ENCODE measurements at regions not wholly inside any gene's neighbourhood (a gene's known extent, or its start where the extent isn't known, plus 50 kb on each side); places are given as distances from the start of the nearest gene placed in this dataset.

GRCh38 chrX:21126661-21127060 is 247.6 kb upstream of the CNKSR2 start:
- ChIA-PET CTCF (no interaction called here), POLR2A (no interaction called here)
- TF ChIP-seq FOXK2 (IDR thresholded peaks at IDR 0.05) = no peak
- TF ChIP-seq FOXA1 (IDR thresholded peaks at IDR 0.05) = no peak
- DNase-seq (ENCODE audit: extremely low spot score) = no peak

- ChIA-PET CTCF (no interaction called here), POLR2A (no interaction called here)
- TF ChIP-seq L3MBTL2 (conservative IDR thresholded peaks at IDR 0.05) (no peak), SP1 (IDR thresholded peaks at IDR 0.05) (no peak), HDGF (IDR thresholded peaks at IDR 0.05; ENCODE audit: borderline replicate concordance) (no peak), FOXA1 (IDR thresholded peaks at IDR 0.05) (no peak), ARNT (IDR thresholded peaks at IDR 0.05) (no peak), FOXM1 (IDR thresholded peaks at IDR 0.05; ENCODE audit: borderline replicate concordance) (no peak), LEF1 (IDR thresholded peaks at IDR 0.05; ENCODE audit: borderline replicate concordance) (no peak), SUZ12 (IDR thresholded peaks at IDR 0.05) (no peak), ZNF384 (IDR thresholded peaks at IDR 0.05) (no peak)
- DNase-seq (ENCODE audit: extremely low spot score) = no peak
Measured at GRCh38 chrX:21131346-21131745, 242.9 kb upstream of the CNKSR2 start.

GRCh38 chrX:21131786-21132185 is 242.4 kb upstream of the CNKSR2 start:
- POLR2A ChIA-PET = no interaction called here
- DNase-seq (ENCODE audit: extremely low spot score) = no peak
- CTCF ChIA-PET = no interaction called here
- TF ChIP-seq FOXK2 (IDR thresholded peaks at IDR 0.05) (no peak), FOXA1 (IDR thresholded peaks at IDR 0.05) (no peak), CTBP1 (IDR thresholded peaks at IDR 0.05; ENCODE audit: borderline replicate concordance) (no peak), BHLHE40 (IDR thresholded peaks at IDR 0.05; ENCODE audit: borderline replicate concordance) (no peak), TARDBP (IDR thresholded peaks at IDR 0.05) (no peak), ARNT (IDR thresholded peaks at IDR 0.05) (no peak)
- TF ChIP-seq, protein P1, sequence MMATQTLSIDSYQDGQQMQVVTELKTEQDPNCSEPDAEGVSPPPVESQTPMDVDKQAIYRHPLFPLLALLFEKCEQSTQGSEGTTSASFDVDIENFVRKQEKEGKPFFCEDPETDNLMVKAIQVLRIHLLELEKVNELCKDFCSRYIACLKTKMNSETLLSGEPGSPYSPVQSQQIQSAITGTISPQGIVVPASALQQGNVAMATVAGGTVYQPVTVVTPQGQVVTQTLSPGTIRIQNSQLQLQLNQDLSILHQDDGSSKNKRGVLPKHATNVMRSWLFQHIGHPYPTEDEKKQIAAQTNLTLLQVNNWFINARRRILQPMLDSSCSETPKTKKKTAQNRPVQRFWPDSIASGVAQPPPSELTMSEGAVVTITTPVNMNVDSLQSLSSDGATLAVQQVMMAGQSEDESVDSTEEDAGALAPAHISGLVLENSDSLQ (IDR thresholded peaks at IDR 0.05) = no peak

- TF ChIP-seq FOXA1 (IDR thresholded peaks at IDR 0.05) = no peak
- TF ChIP-seq CTBP1 (IDR thresholded peaks at IDR 0.05; ENCODE audit: borderline replicate concordance) = no peak
- TF ChIP-seq ELF4 (IDR thresholded peaks at IDR 0.05) = no peak
- no peak for TF ChIP-seq BHLHE40 (IDR thresholded peaks at IDR 0.05; ENCODE audit: borderline replicate concordance)
- no peak for TF ChIP-seq FOXM1 (IDR thresholded peaks at IDR 0.05; ENCODE audit: borderline replicate concordance)
- TF ChIP-seq LEF1 (IDR thresholded peaks at IDR 0.05; ENCODE audit: borderline replicate concordance) = no peak
- TF ChIP-seq FOXK2 (IDR thresholded peaks at IDR 0.05) = no peak
- no peak for DNase-seq (ENCODE audit: extremely low spot score)
- CTCF ChIA-PET = no interaction called here
- POLR2A ChIA-PET = no interaction called here
Measured at GRCh38 chrX:21132686-21133393, 241.4 kb upstream of the CNKSR2 start.

DNA sequence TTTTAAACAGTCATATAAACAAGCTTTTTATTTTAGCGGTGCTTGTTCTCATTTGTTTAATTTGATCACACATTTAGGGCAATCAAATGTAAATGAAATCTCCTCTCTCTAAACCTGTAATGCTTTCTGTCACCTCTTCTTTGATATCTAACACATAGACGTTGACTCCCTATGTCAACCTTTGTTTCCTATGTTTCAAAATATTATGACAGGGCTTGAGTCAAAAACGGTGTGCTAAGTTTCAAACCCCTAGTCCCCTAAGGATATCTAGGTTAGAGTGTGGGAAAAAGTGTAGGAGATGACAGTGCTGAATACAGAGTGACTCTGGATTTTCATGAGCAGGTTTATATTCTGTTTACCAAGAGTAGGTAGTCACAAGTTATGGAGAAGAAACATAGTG is 224.0 kb upstream of the CNKSR2 start:
- DNase-seq (ENCODE audit: extremely low spot score) = no peak
- TF ChIP-seq ELF4 (IDR thresholded peaks at IDR 0.05) (no peak), FOXA1 (IDR thresholded peaks at IDR 0.05) (no peak), SP1 (IDR thresholded peaks at IDR 0.05) (no peak), ZNF384 (IDR thresholded peaks at IDR 0.05) (no peak), BHLHE40 (IDR thresholded peaks at IDR 0.05; ENCODE audit: borderline replicate concordance) (no peak), CTBP1 (IDR thresholded peaks at IDR 0.05; ENCODE audit: borderline replicate concordance) (no peak), HDGF (IDR thresholded peaks at IDR 0.05; ENCODE audit: borderline replicate concordance) (no peak), ARNT (IDR thresholded peaks at IDR 0.05) (no peak), NFRKB (IDR thresholded peaks at IDR 0.05) (no peak), FOXK2 (IDR thresholded peaks at IDR 0.05) (no peak)
- TF ChIP-seq, protein P1 (IDR thresholded peaks at IDR 0.05) = no peak
- CTCF ChIA-PET = no interaction called here
- POLR2A ChIA-PET = no interaction called here

DNA sequence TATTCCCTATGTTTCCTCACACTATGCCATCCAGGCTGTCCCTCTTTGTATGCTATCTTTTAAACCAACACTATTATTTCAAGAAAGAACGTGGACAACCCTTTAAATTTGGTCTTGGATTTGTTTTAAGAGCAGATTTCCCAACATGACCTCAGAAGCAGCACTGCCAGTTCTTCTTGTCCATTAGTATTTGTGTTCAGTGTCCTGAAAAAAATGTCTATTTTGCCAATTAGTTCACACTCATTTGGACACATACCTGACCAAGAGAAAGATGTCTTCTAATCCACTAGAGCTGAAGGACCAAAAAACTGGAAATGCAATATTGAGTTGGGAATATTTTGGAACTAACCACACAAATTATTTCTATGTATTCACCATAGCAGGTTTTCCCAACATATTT is 223.2 kb upstream of the CNKSR2 start:
- ChIA-PET POLR2A (no interaction called here), CTCF (no interaction called here)
- TF ChIP-seq ZNF384 (IDR thresholded peaks at IDR 0.05) (no peak), SP1 (IDR thresholded peaks at IDR 0.05) (no peak), FOXK2 (IDR thresholded peaks at IDR 0.05) (no peak), LEF1 (IDR thresholded peaks at IDR 0.05; ENCODE audit: borderline replicate concordance) (no peak), ARNT (IDR thresholded peaks at IDR 0.05) (no peak), BHLHE40 (IDR thresholded peaks at IDR 0.05; ENCODE audit: borderline replicate concordance) (no peak), FOXA1 (IDR thresholded peaks at IDR 0.05) (no peak), CTBP1 (IDR thresholded peaks at IDR 0.05; ENCODE audit: borderline replicate concordance) (no peak), FOXM1 (IDR thresholded peaks at IDR 0.05; ENCODE audit: borderline replicate concordance) (no peak), NFRKB (IDR thresholded peaks at IDR 0.05) (no peak), TARDBP (IDR thresholded peaks at IDR 0.05) (no peak), L3MBTL2 (conservative IDR thresholded peaks at IDR 0.05) (no peak), ELF4 (IDR thresholded peaks at IDR 0.05) (no peak), SUZ12 (IDR thresholded peaks at IDR 0.05) (no peak), HDGF (IDR thresholded peaks at IDR 0.05; ENCODE audit: borderline replicate concordance) (no peak)
- TF ChIP-seq, protein P1 (IDR thresholded peaks at IDR 0.05) = no peak
- DNase-seq (ENCODE audit: extremely low spot score) = no peak

- POLR2A ChIA-PET = no interaction called here
- no peak for DNase-seq (ENCODE audit: extremely low spot score)
- TF ChIP-seq TARDBP (IDR thresholded peaks at IDR 0.05) = no peak
- no peak for TF ChIP-seq SP1 (IDR thresholded peaks at IDR 0.05)
- TF ChIP-seq FOXA1 (IDR thresholded peaks at IDR 0.05) = no peak
- no peak for TF ChIP-seq CTBP1 (IDR thresholded peaks at IDR 0.05; ENCODE audit: borderline replicate concordance)
- TF ChIP-seq BHLHE40 (IDR thresholded peaks at IDR 0.05; ENCODE audit: borderline replicate concordance) = no peak
- no peak for TF ChIP-seq L3MBTL2 (conservative IDR thresholded peaks at IDR 0.05)
- TF ChIP-seq FOXM1 (IDR thresholded peaks at IDR 0.05; ENCODE audit: borderline replicate concordance) = no peak
- TF ChIP-seq ZNF384 (IDR thresholded peaks at IDR 0.05) = no peak
- no peak for TF ChIP-seq ELF4 (IDR thresholded peaks at IDR 0.05)
- no peak for TF ChIP-seq LEF1 (IDR thresholded peaks at IDR 0.05; ENCODE audit: borderline replicate concordance)
- TF ChIP-seq, protein P1 (IDR thresholded peaks at IDR 0.05) = no peak
- no peak for TF ChIP-seq FOXK2 (IDR thresholded peaks at IDR 0.05)
- CTCF ChIA-PET = no interaction called here
Measured at GRCh38 chrX:21153033-21153432, 221.2 kb upstream of the CNKSR2 start.
